Testis (tissue), 2 donors: ENCODE measurements at regions not wholly inside any gene's neighbourhood (a gene's known extent, or its start where the extent isn't known, plus 50 kb on each side); places are given as distances from the start of the nearest gene placed in this dataset.
A peak's percentile ranks its signal among the peaks of the same experiment; 100 is the strongest.

Experiments
- DNase-seq: peaks from one replicate; pipeline ENCODE4 v3.0.0-alpha.2; 2019
- H3K27ac ChIP-seq, 2 donors: fragments of 200-600 bp; sonication (generic); one replicate each; pipeline ENCODE4 v1.5.1; 2019
- H3K27me3 ChIP-seq: fragments of 200-600 bp; sonication (generic); one replicate; pipeline ENCODE4 v1.5.1; 2019
- H3K36me3 ChIP-seq: fragments of 200-600 bp; sonication (generic); one replicate; pipeline ENCODE4 v1.5.1; 2017; ENCODE audit warnings: low read depth; ENCODE audit errors: missing control alignments
- H3K4me1 ChIP-seq: fragments of 200-600 bp; sonication (generic); one replicate; pipeline ENCODE4 v1.5.1; 2019
- H3K4me3 ChIP-seq, 2 donors: fragments of 200-600 bp; sonication (generic); one replicate each; pipeline ENCODE4 v1.5.1; 2017 to 2019
- H3K9me3 ChIP-seq: fragments of 200-600 bp; sonication (generic); one replicate; pipeline ENCODE4 v1.5.1; 2017
- POLR2A ChIP-seq: fragments of 450-650 bp; IDR thresholded peaks from one replicate; pipeline ENCODE4 v1.6.1; 2017; ENCODE audit warnings: antibody characterized with exemption, mild to moderate bottlenecking, moderate library complexity
- WGBS, 2 donors: methylation state at CpG; one replicate each; pipeline ENCODE4 v1.1.5; 2018; 5-methylcytosine and 5-hydroxymethylcytosine counted together
- intact Hi-C: fragments of 100-400 bp; cut with DNase I; formaldehyde crosslinking; loops from one replicate; pipeline ENCODE4 v1.15.1; 2023; ENCODE audit warnings: low total_unique reads
- TF ChIP-seq, protein P1 (sequence below), 3 experiments: fragments of 450-650 bp in 2 of 3; fragments of 200-600 bp in 1 of 3; sonication (generic) in 1 of 3; IDR thresholded peaks; one replicate each; pipeline ENCODE4 v1.5.1; 2016 to 2019; ENCODE audit warnings: antibody characterized with exemption in 3 of 3, mild to moderate bottlenecking in 2 of 3, moderate library complexity in 1 of 3

DNA sequence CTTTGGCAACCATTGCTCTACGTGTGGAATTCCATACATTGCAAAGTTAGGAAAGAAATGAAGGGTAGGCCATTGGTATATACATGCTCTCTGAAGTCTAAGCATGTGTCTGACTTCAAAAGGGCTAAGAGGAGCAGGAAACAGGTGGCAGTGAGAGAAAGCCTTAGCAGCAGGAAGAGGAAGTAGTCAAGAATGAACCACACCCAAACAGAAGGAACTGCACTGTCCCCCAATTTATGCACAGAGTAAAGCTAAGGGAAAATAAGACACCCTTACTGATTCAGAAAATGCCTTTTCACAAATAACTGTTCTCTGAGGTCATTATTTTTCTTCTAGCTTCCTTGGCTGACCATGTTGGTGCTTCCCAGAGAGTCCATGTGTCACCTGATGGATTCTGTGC is 575.4 kb downstream of the NTRK3 start:
- Histone ChIP-seq H3K4me3 (no peak overlapping the region), H3K4me1 (no peaks in the 10 kb centered on the region), H3K36me3 (no peaks in the 10 kb centered on the region), H3K27ac (no peak overlapping the region), H3K27me3 (no peaks in the 10 kb centered on the region), H3K9me3 (no peaks in the 10 kb centered on the region)
- TF ChIP-seq, protein P1, sequence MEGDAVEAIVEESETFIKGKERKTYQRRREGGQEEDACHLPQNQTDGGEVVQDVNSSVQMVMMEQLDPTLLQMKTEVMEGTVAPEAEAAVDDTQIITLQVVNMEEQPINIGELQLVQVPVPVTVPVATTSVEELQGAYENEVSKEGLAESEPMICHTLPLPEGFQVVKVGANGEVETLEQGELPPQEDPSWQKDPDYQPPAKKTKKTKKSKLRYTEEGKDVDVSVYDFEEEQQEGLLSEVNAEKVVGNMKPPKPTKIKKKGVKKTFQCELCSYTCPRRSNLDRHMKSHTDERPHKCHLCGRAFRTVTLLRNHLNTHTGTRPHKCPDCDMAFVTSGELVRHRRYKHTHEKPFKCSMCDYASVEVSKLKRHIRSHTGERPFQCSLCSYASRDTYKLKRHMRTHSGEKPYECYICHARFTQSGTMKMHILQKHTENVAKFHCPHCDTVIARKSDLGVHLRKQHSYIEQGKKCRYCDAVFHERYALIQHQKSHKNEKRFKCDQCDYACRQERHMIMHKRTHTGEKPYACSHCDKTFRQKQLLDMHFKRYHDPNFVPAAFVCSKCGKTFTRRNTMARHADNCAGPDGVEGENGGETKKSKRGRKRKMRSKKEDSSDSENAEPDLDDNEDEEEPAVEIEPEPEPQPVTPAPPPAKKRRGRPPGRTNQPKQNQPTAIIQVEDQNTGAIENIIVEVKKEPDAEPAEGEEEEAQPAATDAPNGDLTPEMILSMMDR (IDR thresholded peaks at IDR 0.05) = no peak
- no peak for TF ChIP-seq POLR2A
- intact Hi-C loops = no loop called here
- DNase-seq = no peak
- WGBS, 2 donors = 83 to 95% methylated on average over 1 of the region's 1 CpG

DNA sequence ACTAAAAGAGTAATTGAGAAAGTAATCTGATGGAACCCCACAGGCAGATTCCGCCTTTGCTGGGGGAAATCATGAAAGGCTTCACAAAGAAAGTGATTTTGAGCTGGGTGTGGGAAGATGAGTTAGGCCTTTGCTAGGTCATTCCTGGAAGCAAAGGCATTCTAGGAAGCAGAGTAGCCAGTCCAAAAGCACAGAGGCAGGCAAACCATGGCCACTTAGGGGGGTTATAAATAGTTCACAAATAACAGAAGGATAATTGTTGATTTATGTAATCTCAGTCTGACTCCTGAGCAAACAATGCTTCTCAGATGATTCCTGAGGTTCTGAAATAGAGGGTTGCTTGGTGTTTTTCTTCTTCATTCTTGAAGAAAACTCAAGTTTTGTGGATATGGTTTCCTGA is 576.3 kb downstream of the NTRK3 start:
- Histone ChIP-seq H3K9me3 (no peaks in the 10 kb centered on the region), H3K4me3 (no peak overlapping the region), H3K36me3 (no peaks in the 10 kb centered on the region), H3K27ac (no peak overlapping the region), H3K27me3 (no peaks in the 10 kb centered on the region), H3K4me1 (no peaks in the 10 kb centered on the region)
- WGBS, 2 donors = 95% methylated on average over 1 of the region's 1 CpG
- TF ChIP-seq, protein P1 (IDR thresholded peaks at IDR 0.05) = no peak
- no peak for TF ChIP-seq POLR2A
- DNase-seq = no peak
- intact Hi-C loops = no loop called here

DNA sequence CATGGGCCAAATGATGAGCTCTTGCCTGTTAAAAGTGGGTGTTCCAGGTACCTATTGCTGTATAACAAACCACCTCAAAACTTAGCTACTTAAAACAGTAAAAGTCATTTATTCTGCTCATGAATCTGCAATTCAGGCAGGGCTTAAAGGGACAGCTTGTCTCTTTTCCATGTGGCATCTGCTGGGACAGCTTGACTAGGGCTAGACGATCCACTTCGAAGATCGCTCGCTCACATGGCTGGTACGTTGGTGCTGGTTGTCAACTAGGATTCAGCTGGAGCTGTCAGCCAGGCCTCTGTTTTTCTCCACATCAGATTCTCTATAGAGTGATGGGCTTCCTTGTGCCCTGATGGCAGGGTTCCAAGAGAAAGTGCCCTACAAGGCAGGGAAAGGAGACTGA is 581.3 kb downstream of the NTRK3 start:
- Histone ChIP-seq H3K36me3 (no peaks in the 10 kb centered on the region), H3K9me3 (no peaks in the 10 kb centered on the region), H3K4me1 (no peaks in the 10 kb centered on the region), H3K4me3 (no peak overlapping the region), H3K27me3 (no peaks in the 10 kb centered on the region), H3K27ac (no peak overlapping the region)
- DNase-seq = no peak
- no peak for TF ChIP-seq POLR2A
- TF ChIP-seq, protein P1 (IDR thresholded peaks at IDR 0.05) = no peak
- WGBS, 2 donors = 88 to 94% methylated on average over 5 of the region's 5 CpGs
- intact Hi-C loops = loop anchor here (10.0 kb wide), 2 partner anchors 60 to 570 kb away; no protein-coding TSS in a partner anchor

DNA sequence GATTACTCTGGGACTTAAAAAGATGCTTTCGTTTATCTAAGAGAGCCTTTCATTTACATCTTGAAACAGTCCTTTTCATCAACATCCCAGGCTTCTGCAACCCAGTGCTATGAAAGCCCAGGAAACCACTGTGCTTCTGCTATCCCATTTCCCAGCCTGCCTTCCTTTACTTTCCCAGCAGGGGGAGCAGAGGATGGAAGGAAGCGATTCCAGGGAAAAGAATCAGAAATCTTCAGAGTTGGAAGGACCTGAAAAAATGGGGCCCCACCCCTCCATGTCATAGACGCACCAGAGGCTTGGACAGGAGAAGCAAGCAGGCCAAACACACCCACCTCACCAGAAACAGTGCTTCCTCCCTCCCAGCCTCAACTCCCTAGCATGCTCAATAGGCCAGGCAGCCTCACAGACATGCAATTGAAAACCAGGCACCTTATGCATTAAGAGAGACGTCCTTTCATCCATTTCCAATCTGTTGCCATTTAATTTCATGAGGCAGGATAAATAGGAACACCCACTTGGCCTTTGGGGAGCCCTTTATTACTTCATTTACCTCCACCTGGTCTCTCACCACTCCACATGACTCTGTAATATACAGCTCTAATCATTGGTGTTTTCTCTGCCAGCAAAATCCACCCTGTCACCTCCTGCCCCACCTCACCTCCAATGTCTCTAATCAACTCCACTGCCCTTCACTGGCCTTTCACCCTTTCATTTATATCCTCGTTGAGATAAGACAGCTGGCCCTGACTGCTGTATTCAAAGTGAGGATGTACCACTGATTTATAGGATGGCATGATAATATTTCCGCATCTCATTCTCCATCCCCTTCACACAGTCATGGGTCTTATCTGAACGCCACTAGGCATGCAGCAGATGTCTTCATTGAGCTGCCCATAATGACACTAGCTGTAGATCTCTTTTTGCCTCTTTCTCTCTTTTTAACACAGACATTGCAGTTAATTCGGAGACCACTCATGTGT is 583.9 kb downstream of the NTRK3 start:
- intact Hi-C loops = loop anchor here (10.0 kb wide), 2 partner anchors 58 to 572 kb away; no protein-coding TSS in a partner anchor
- no peaks in the 10 kb centered on the region for H3K36me3 ChIP-seq
- H3K27ac ChIP-seq = no peak overlapping the region
- H3K4me3 ChIP-seq = no peak overlapping the region
- no peaks in the 10 kb centered on the region for H3K4me1 ChIP-seq
- no peaks in the 10 kb centered on the region for H3K9me3 ChIP-seq
- TF ChIP-seq, protein P1 (IDR thresholded peaks at IDR 0.05) = peak in 2 of 3 experiments; percentile 54 to 64
- no peak for TF ChIP-seq POLR2A
- 58 to 60% methylated on average over 8 of the region's 8 CpGs for WGBS, 2 donors
- H3K27me3 ChIP-seq = no peaks in the 10 kb centered on the region
- peak; percentile 56 for DNase-seq
